ENCODE measurements at regions not wholly inside any gene's neighbourhood (a gene's known extent, or its start where the extent isn't known, plus 50 kb on each side); places are given as distances from the start of the nearest gene placed in this dataset.

DNA sequence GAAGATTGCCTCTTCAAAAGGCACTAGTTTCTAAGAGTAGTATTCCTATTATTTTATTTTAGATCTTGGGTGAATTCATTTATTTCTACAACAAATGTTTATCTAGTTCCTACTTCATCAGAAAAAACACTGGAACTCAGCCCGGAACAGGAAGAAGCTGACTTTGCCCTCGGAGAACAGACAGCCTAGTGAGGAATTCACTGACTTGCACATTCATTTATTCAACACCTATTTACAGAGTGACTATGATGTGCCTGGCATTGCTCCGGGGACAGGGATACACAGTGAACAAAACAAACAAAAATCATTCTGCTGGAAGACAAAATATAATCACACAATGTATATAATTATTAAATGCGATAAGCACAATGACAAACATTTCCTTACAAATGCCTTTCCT is 54.4 kb upstream of the SDK1 start:
- H3K27ac ChIP-seq (ENCODE audit: low read depth in 2 of 2, low read length in 2 of 2), result no peak overlapping the region
- H3K4me3 ChIP-seq (ENCODE audit: low read length in 2 of 2), result no peak overlapping the region
- no peaks in the 10 kb centered on the region for H3K4me1 ChIP-seq (ENCODE audit: control insufficient read depth in 2 of 2, insufficient read depth in 2 of 2, low read length in 2 of 2)
- no peaks in the 10 kb centered on the region for H3K27me3 ChIP-seq (ENCODE audit: control insufficient read depth in 2 of 2, insufficient read depth in 2 of 2, low read length in 2 of 2)
- no peaks in the 10 kb centered on the region for H3K9me3 ChIP-seq (ENCODE audit: control insufficient read depth in 2 of 2, low read length in 2 of 2)
- no peaks in the 10 kb centered on the region for H3K36me3 ChIP-seq (ENCODE audit: control insufficient read depth in 2 of 2, insufficient read depth in 2 of 2, low read length in 2 of 2)
- H3K9ac ChIP-seq (ENCODE audit: low read depth in 1 of 2, low read length in 2 of 2), result no peak overlapping the region

DNA sequence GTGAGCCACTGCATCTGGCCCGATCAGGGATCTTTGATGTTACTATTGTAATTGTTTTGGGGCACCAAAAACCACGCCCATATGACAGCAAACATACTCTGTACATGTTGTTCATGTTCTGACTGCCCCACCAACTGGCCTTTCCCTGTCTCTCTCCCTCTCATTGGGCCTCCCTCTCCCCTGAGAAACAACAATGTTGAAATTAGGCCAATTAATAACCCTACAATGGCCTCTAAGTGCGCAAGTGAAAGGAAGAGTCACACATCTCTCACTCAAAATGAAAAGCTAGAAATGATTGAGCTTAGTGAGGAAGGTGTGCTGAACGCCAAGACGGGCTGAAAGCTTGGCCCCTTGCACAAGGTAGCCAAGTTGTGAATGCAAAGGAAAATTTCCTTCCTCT is 50.3 kb upstream of the SDK1 start:
- H3K27ac ChIP-seq (ENCODE audit: low read depth in 2 of 2, low read length in 2 of 2), result no peak overlapping the region
- H3K9me3 ChIP-seq (ENCODE audit: control insufficient read depth in 2 of 2, low read length in 2 of 2), result no peaks in the 10 kb centered on the region
- no peak overlapping the region for H3K4me3 ChIP-seq (ENCODE audit: low read length in 2 of 2)
- no peaks in the 10 kb centered on the region for H3K4me1 ChIP-seq (ENCODE audit: control insufficient read depth in 2 of 2, insufficient read depth in 2 of 2, low read length in 2 of 2)
- no peak overlapping the region for H3K9ac ChIP-seq (ENCODE audit: low read depth in 1 of 2, low read length in 2 of 2)
- no peaks in the 10 kb centered on the region for H3K36me3 ChIP-seq (ENCODE audit: control insufficient read depth in 2 of 2, insufficient read depth in 2 of 2, low read length in 2 of 2)
- H3K27me3 ChIP-seq (ENCODE audit: control insufficient read depth in 2 of 2, insufficient read depth in 2 of 2, low read length in 2 of 2), result peaks cover 0 to 2% of the 10 kb centered on the region in 2 donors

Measured in mucosa of rectum (tissue), 2 donors.